CD4-positive, alpha-beta memory T cell (primary cell): ENCODE measurements at regions not wholly inside any gene's neighbourhood (a gene's known extent, or its start where the extent isn't known, plus 50 kb on each side); places are given as distances from the start of the nearest gene placed in this dataset.

Experiments used
- CTCF ChIA-PET: fragments of 350-600 bp; sonication (Branson Sonifier 250); formaldehyde crosslinking; loops from one replicate; lab custom pipeline; 2021; ENCODE audit warnings: inconsistent platforms; ENCODE audit not compliant: partially characterized antibody; lab: Charles Lee
- POLR2A ChIA-PET: fragments of 350-600 bp; sonication (Branson Sonifier 250); formaldehyde crosslinking; loops from one replicate; lab custom pipeline; 2021; ENCODE audit not compliant: partially characterized antibody; lab: Charles Lee
- DNase-seq, 5 donors: peaks; one replicate each; pipeline versions ENCODE4 v3.0.0 to v3.0.0-alpha.2; 2020 to 2022; ENCODE audit warnings: mixed read lengths in 1 of 5
- H3K27ac ChIP-seq: one replicate; pipeline ENCODE4 v1.7.0; 2013; ENCODE audit warnings: low read depth, low read length
- H3K27me3 ChIP-seq: 2 replicates; pipeline ENCODE4 v1.7.0; 2013; ENCODE audit warnings: mild to moderate bottlenecking, low read length, moderate library complexity; ENCODE audit not compliant: insufficient read depth
- H3K36me3 ChIP-seq: 2 replicates; pipeline ENCODE4 v1.7.0; 2013; ENCODE audit warnings: mild to moderate bottlenecking, low read length, moderate library complexity; ENCODE audit not compliant: insufficient read depth
- H3K4me1 ChIP-seq: 2 replicates; pipeline ENCODE4 v1.7.0; 2013; ENCODE audit warnings: mild to moderate bottlenecking, low read length, moderate library complexity; ENCODE audit not compliant: insufficient read depth
- H3K4me3 ChIP-seq, 2 donors: one replicate each; pipeline ENCODE4 v1.7.0; 2013; ENCODE audit warnings: low read length in 2 of 2, mild to moderate bottlenecking in 1 of 2
- H3K9me3 ChIP-seq, 2 donors: one replicate each; pipeline ENCODE4 v1.7.0; 2013; ENCODE audit warnings: low read length in 2 of 2, control low read depth in 1 of 2; ENCODE audit not compliant: control insufficient read depth in 1 of 2
- H3K27ac Mint-ChIP-seq, 7 donors: one replicate each; pipeline ENCODE4 v1.8.0; 2020 to 2021; ENCODE audit warnings: mixed read lengths in 7 of 7, mild to moderate bottlenecking in 6 of 7, inconsistent platforms in 3 of 7, moderate library complexity in 3 of 7
- H3K27me3 Mint-ChIP-seq, 2 donors: one replicate each; pipeline ENCODE4 v1.8.0; 2020 to 2021; ENCODE audit warnings: mixed read lengths in 2 of 2
- H3K36me3 Mint-ChIP-seq, 2 donors: one replicate each; pipeline ENCODE4 v1.8.0; 2020 to 2021; ENCODE audit warnings: mixed read lengths in 2 of 2, inconsistent platforms in 1 of 2, mild to moderate bottlenecking in 1 of 2
- H3K4me1 Mint-ChIP-seq, 4 donors: one replicate each; pipeline ENCODE4 v1.8.0; 2020 to 2021; ENCODE audit warnings: mixed read lengths in 4 of 4, mild to moderate bottlenecking in 1 of 4
- H3K4me3 Mint-ChIP-seq, 8 donors: one replicate each; pipeline ENCODE4 v1.8.0; 2020 to 2021; ENCODE audit warnings: mixed read lengths in 8 of 8, mild to moderate bottlenecking in 7 of 8, moderate library complexity in 6 of 8, inconsistent platforms in 3 of 8
- H3K9me3 Mint-ChIP-seq, 8 donors: one replicate each; pipeline ENCODE4 v1.8.0; 2020 to 2021; ENCODE audit warnings: mixed read lengths in 8 of 8, mild to moderate bottlenecking in 5 of 8, inconsistent platforms in 3 of 8, moderate library complexity in 1 of 8
- intact Hi-C: fragments of 100-400 bp; cut with micrococcal nuclease; formaldehyde crosslinking; loops from one replicate; pipeline ENCODE4 v1.15.1; 2023

DNA sequence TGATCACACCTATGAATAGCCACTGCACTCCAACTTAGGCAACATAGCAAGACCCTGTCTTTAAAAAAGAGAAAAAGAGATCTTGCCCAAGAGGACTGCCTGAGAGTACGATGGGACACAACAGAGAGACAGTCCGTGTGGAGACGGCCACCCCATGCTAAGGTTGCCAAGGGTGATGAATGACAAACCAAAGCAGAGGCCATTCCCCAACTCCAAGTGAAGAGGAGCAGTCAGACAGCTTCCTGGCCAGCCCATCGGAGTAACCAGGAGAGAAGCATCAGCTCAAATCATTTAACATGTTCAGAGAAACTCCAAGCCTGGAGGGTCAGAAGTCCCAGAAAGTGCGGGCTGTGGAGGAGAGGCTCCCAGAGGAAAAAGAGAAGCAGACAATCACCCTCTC lies 63.9 kb upstream of the SUB1 start:
- Histone ChIP-seq H3K27me3 (no peaks in the 10 kb centered on the region), H3K4me3 (no peak overlapping the region), H3K36me3 (no peaks in the 10 kb centered on the region), H3K9me3 (no peaks in the 10 kb centered on the region), H3K4me1 (peaks cover 15% of the 10 kb centered on the region), H3K27ac (no peak overlapping the region)
- no peak overlapping the region for H3K4me3 Mint-ChIP-seq
- peaks cover 0 to 1% (median 0%) of the 10 kb centered on the region in 8 donors for H3K9me3 Mint-ChIP-seq
- peaks cover 10 to 21% (median 15%) of the 10 kb centered on the region in 4 donors for H3K4me1 Mint-ChIP-seq
- no peaks in the 10 kb centered on the region for H3K36me3 Mint-ChIP-seq
- intact Hi-C loops = no loop called here
- DNase-seq = no peak
- ChIA-PET POLR2A (no interaction called here), CTCF (interaction anchor here (0.9 kb wide), 1 partner anchor 69 kb away, joined by 4 read pairs; no protein-coding TSS in a partner anchor)
- peak overlapping the region in 1 of 7 donors; percentile 66 for H3K27ac Mint-ChIP-seq
- H3K27me3 Mint-ChIP-seq = peaks cover 0 to 2% of the 10 kb centered on the region in 2 donors

DNA sequence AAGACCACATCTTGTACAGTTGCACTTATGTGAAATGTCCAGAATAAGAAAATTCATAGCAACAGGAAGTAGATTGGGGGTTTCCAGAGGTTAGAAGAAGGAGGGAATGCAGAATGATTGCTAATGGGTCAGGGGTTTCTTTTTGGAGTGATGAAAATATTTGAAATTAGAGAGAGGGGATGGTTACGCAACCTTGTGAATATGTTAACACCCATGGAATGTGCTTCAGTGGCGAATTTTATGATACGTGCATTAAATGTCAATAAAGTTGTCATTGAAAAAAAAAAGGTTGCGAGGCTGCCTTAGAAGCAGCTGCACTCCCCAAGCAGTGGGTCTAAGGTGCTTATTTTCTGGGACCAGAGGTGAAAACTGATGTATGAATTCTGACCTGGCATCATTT lies 64.4 kb upstream of the SUB1 start:
- H3K36me3 Mint-ChIP-seq = no peaks in the 10 kb centered on the region
- intact Hi-C loops = no loop called here
- ChIA-PET POLR2A (no interaction called here), CTCF (interaction anchor here (0.9 kb wide), 1 partner anchor 69 kb away, joined by 4 read pairs; no protein-coding TSS in a partner anchor)
- H3K4me3 Mint-ChIP-seq = no peak overlapping the region
- H3K4me1 Mint-ChIP-seq = peaks cover 10 to 21% (median 15%) of the 10 kb centered on the region in 4 donors
- H3K4me3 ChIP-seq = no peak overlapping the region
- H3K27me3 ChIP-seq = no peaks in the 10 kb centered on the region
- peaks cover 0 to 2% of the 10 kb centered on the region in 2 donors for H3K27me3 Mint-ChIP-seq
- H3K4me1 ChIP-seq = peaks cover 15% of the 10 kb centered on the region
- no peak overlapping the region for H3K27ac Mint-ChIP-seq
- H3K9me3 ChIP-seq = no peaks in the 10 kb centered on the region
- H3K27ac ChIP-seq = no peak overlapping the region
- no peaks in the 10 kb centered on the region for H3K36me3 ChIP-seq
- peaks cover 0 to 1% (median 0%) of the 10 kb centered on the region in 8 donors for H3K9me3 Mint-ChIP-seq
- no peak for DNase-seq

DNA sequence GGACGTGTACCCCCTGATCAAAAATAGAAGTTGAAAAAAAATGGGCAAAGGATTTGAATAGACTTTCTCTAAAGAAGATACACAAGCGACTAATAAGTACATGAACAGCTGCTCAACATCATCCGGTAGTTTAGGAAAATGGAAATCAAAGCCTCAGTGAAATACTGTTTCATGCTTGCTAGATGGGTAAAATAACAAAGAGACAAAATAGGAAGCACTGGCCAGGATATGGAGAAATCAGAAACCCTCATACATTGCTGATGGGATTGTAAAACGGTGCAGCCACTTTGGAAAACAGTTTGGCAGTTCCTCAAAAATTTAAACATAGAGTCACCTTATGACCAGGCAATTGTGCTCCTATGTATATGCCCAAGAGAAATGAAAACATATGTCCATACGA lies 65.0 kb upstream of the SUB1 start:
- peaks cover 0 to 2% of the 10 kb centered on the region in 2 donors for H3K27me3 Mint-ChIP-seq
- no peaks in the 10 kb centered on the region for H3K9me3 ChIP-seq
- no peak for DNase-seq
- H3K27me3 ChIP-seq = no peaks in the 10 kb centered on the region
- H3K36me3 ChIP-seq = no peaks in the 10 kb centered on the region
- ChIA-PET CTCF (no interaction called here), POLR2A (no interaction called here)
- H3K4me3 ChIP-seq = no peak overlapping the region
- no peak overlapping the region for H3K4me3 Mint-ChIP-seq
- H3K4me1 Mint-ChIP-seq = peaks cover 10 to 21% (median 15%) of the 10 kb centered on the region in 4 donors
- no peak overlapping the region for H3K27ac ChIP-seq
- intact Hi-C loops = no loop called here
- H3K36me3 Mint-ChIP-seq = no peaks in the 10 kb centered on the region
- peak overlapping the region in 1 of 7 donors; percentile 72 for H3K27ac Mint-ChIP-seq
- peaks cover 0 to 1% (median 0%) of the 10 kb centered on the region in 8 donors for H3K9me3 Mint-ChIP-seq
- peaks cover 15% of the 10 kb centered on the region for H3K4me1 ChIP-seq

DNA sequence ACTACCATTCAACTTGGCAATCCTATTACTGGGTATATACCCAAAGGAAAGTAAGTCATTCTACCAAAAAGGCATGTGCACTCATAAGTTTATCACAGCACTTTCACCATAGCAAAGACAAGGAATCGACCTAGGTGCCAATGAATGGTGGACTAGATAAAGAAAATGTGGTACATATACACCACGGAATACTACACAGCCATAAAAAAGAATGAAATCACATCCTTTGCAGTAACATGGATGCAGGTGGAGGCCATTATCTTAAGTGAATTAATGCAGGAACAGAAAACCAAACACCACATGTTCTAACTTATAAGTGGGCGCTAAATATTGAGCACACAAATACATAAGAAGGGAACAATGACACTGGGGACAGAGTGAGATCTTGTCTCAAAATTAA lies 65.8 kb upstream of the SUB1 start:
- Mint-ChIP-seq H3K27me3 (peaks cover 0 to 2% of the 10 kb centered on the region in 2 donors), H3K9me3 (peaks cover 0 to 1% (median 0%) of the 10 kb centered on the region in 8 donors), H3K36me3 (no peaks in the 10 kb centered on the region), H3K27ac (no peak overlapping the region), H3K4me1 (peaks cover 10 to 21% (median 15%) of the 10 kb centered on the region in 4 donors), H3K4me3 (no peak overlapping the region)
- ChIA-PET CTCF (no interaction called here), POLR2A (no interaction called here)
- Histone ChIP-seq H3K27me3 (no peaks in the 10 kb centered on the region), H3K4me3 (no peak overlapping the region), H3K36me3 (no peaks in the 10 kb centered on the region), H3K9me3 (no peaks in the 10 kb centered on the region), H3K27ac (no peak overlapping the region), H3K4me1 (peaks cover 15% of the 10 kb centered on the region)
- no peak for DNase-seq
- intact Hi-C loops = no loop called here

DNA sequence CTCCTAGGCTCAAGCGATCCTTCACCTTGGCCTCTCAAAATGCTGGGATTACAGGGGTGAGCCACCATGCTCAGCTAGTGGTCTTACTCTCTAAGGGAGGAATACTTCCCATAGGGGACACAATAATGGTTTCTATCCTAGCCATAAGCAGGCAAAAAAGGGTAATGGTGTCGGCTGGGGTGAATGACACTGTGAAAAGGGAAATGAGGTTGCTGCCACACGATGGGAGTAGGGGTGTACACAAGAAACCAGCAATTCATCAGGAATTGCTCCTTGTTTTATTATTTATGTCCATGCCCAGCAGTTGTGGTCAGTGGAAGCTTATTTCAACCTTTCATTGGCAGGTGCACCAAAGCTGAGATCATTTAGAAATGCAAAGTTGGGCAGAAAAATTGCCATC lies 70.3 kb upstream of the ZFR start:
- H3K4me1 Mint-ChIP-seq = no peaks in the 10 kb centered on the region

DNA sequence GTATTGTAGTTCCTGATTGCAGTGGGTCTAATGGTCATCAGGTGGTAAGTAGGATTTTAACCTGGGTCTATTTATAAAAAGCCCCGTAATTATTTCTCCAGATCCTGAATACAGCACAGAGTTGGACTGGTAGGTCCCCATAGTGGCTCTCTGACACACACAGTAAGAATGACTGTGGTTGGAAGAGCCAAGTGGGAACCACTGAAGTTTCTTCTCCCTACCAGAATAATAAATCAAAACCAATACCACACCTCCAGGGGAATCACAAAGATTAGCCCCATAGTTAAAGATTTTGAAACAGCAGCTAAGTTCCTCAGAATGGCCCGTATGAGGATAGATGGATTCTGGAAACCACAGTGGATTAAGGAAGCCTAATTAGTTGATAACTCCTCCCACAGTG lies 68.4 kb upstream of the ZFR start:
- Histone ChIP-seq H3K27me3 (no peaks in the 10 kb centered on the region), H3K36me3 (no peaks in the 10 kb centered on the region), H3K9me3 (no peaks in the 10 kb centered on the region), H3K27ac (no peak overlapping the region), H3K4me3 (no peak overlapping the region), H3K4me1 (no peaks in the 10 kb centered on the region)
- CTCF ChIA-PET = interaction anchor here (1.8 kb wide), 1 partner anchor 77 kb away, joined by 8 read pairs; no protein-coding TSS in a partner anchor
- no peak overlapping the region for H3K4me3 Mint-ChIP-seq
- no peaks in the 10 kb centered on the region for H3K4me1 Mint-ChIP-seq
- peaks cover 0 to 2% of the 10 kb centered on the region in 2 donors for H3K27me3 Mint-ChIP-seq
- no peaks in the 10 kb centered on the region for H3K36me3 Mint-ChIP-seq
- no peak overlapping the region for H3K27ac Mint-ChIP-seq
- no peaks in the 10 kb centered on the region for H3K9me3 Mint-ChIP-seq
- no peak for DNase-seq
- intact Hi-C loops = no loop called here
- POLR2A ChIA-PET = interaction anchor here (0.6 kb wide), 1 partner anchor 19 kb away, joined by 4 read pairs; no protein-coding TSS in a partner anchor

More for the DNA sequence above, 70.3 kb upstream of the ZFR start:
- intact Hi-C loops = no loop called here
- H3K4me1 ChIP-seq = no peaks in the 10 kb centered on the region
- no peak for DNase-seq
- Mint-ChIP-seq H3K9me3 (no peaks in the 10 kb centered on the region), H3K36me3 (no peaks in the 10 kb centered on the region), H3K27me3 (peaks cover 0 to 2% of the 10 kb centered on the region in 2 donors), H3K4me3 (no peak overlapping the region), H3K27ac (peak overlapping the region in 1 of 7 donors; percentile 35)
- H3K27ac ChIP-seq = no peak overlapping the region
- H3K9me3 ChIP-seq = no peaks in the 10 kb centered on the region
- no peaks in the 10 kb centered on the region for H3K27me3 ChIP-seq
- H3K4me3 ChIP-seq = no peak overlapping the region
- H3K36me3 ChIP-seq = no peaks in the 10 kb centered on the region
- POLR2A ChIA-PET = no interaction called here
- CTCF ChIA-PET = no interaction called here

DNA sequence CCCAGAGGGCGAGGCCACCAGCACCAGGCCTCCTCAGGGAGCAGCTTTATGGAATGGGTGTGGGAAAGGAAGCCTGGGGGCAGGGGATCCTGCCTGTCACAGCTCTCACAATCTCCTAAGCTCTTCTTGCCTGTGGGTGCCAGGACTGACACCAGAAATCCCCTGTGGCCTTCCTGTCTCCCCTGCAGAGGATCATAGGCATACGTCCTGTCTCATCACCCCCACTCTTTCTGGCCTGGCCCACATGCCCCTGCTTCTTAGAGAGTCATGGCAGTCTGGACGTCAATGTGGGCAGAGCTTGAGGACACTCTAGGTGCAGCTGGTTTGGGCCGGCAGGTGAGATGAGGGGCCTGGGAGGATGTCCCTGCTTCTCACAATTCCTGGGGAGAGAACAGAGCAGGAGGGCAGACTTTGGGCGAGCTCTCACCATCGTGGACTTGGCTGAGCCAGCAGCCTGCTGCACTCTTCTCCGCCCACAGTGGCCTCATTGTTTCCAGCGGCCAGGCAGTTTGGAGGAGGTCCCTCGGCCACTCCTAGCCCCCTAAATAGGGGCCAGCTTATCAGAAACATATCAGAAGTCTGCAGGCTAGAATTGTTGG lies 67.3 kb upstream of the ZFR start:
- no peak overlapping the region for H3K4me3 Mint-ChIP-seq
- no peaks in the 10 kb centered on the region for H3K9me3 Mint-ChIP-seq
- intact Hi-C loops = no loop called here
- Histone ChIP-seq H3K36me3 (no peaks in the 10 kb centered on the region), H3K27ac (no peak overlapping the region), H3K4me3 (no peak overlapping the region), H3K27me3 (no peaks in the 10 kb centered on the region), H3K4me1 (no peaks in the 10 kb centered on the region), H3K9me3 (no peaks in the 10 kb centered on the region)
- H3K27ac Mint-ChIP-seq = no peak overlapping the region
- POLR2A ChIA-PET = no interaction called here
- no peaks in the 10 kb centered on the region for H3K36me3 Mint-ChIP-seq
- no peaks in the 10 kb centered on the region for H3K27me3 Mint-ChIP-seq
- no peaks in the 10 kb centered on the region for H3K4me1 Mint-ChIP-seq
- peak in 1 of 5 donors; percentile 12 for DNase-seq
- CTCF ChIA-PET = interaction anchor here (0.9 to 1.8 kb wide), 2 partner anchors 22 to 78 kb away, joined by 3 to 8 read pairs; no protein-coding TSS in a partner anchor
